ENCODE measurements at regions not wholly inside any gene's neighbourhood (a gene's known extent, or its start where the extent isn't known, plus 50 kb on each side); places are given as distances from the start of the nearest gene placed in this dataset.

DNA sequence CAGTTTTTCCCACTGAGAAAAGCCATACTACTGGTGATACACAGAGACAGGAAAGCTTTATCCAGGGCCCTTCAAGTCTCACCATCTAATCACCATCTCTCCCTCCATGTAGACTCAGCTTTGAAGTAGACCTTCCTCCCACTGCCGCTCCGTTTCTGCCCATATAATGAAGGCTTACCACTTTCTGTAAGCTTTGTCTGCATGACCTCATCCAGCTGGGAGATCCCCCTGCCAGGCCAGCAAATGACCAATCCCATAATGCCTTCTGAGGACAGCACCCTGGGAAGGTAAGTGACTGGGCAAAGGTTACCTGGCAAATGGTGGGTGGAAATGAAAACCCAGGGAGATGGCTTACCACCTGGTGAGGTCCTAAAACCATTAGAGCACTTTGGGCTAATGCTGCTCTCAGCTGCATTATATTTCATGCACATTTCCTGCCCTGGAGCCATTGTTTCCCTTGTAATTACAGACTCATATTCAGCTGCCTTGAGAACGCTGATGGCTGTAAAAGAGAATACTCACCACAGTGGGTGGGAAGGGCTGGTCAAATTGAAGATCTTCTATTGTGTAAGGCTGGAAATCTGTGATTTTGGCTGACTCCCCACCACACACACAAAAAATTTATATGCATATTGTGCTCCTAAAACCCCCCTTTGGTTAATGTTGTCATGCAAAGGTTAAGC lies 350.7 kb upstream of the SYT4 start (continued):
- TF ChIP-seq, protein P1, sequence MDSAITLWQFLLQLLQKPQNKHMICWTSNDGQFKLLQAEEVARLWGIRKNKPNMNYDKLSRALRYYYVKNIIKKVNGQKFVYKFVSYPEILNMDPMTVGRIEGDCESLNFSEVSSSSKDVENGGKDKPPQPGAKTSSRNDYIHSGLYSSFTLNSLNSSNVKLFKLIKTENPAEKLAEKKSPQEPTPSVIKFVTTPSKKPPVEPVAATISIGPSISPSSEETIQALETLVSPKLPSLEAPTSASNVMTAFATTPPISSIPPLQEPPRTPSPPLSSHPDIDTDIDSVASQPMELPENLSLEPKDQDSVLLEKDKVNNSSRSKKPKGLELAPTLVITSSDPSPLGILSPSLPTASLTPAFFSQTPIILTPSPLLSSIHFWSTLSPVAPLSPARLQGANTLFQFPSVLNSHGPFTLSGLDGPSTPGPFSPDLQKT (IDR thresholded peaks at IDR 0.05; ENCODE audit: borderline replicate concordance, low read depth, low read length), result no peak

DNA sequence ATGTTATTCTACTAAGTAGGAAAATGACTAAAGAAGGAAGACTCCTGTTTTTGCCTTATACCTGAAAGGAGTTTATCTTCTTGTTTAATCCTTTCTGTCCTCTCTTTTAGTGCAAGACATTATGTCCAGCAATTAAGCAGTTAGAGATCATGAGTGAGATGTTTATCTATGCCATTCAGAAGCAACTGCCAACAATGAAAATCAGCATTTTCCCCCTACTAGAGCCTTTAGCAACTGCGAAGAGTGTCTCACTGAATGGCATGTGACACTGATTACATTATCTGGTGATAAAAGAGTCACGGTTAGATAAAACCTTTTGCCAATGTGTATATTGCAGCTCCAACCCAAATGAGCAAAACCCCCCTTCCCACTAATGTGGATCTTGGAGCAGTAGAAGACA lies 357.7 kb upstream of the SYT4 start:
- Histone ChIP-seq H3K9me3 (ENCODE audit: control insufficient read depth, insufficient read depth, low read depth, low read length) (no peaks in the 10 kb centered on the region), H3K4me3 (ENCODE audit: low read depth, low read length) (no peak overlapping the region), H3K27ac (ENCODE audit: extremely low read depth, low read depth, low read length) (no peak overlapping the region), H3K4me1 (ENCODE audit: control insufficient read depth, insufficient read depth, low read length) (peaks cover 6% of the 10 kb centered on the region; the same call in 1 of the 2 replicates), H3K36me3 (ENCODE audit: control insufficient read depth in 2 of 2, insufficient read depth in 1 of 2, low read length in 2 of 2) (no peaks in the 10 kb centered on the region)
- TF ChIP-seq ZNF341 (tag by site-specific recombination; IDR thresholded peaks at IDR 0.05; ENCODE audit: low read depth), result no peak
- TF ChIP-seq HOXC10 (CRISPR knock-in tag; IDR thresholded peaks at IDR 0.05), result no peak
- CTCF ChIA-PET, result interaction anchor here (1.6 kb wide), 1 partner anchor 14 kb away, joined by 5 read pairs; no protein-coding TSS in a partner anchor
- POLR2A ChIA-PET, result no interaction called here

DNA sequence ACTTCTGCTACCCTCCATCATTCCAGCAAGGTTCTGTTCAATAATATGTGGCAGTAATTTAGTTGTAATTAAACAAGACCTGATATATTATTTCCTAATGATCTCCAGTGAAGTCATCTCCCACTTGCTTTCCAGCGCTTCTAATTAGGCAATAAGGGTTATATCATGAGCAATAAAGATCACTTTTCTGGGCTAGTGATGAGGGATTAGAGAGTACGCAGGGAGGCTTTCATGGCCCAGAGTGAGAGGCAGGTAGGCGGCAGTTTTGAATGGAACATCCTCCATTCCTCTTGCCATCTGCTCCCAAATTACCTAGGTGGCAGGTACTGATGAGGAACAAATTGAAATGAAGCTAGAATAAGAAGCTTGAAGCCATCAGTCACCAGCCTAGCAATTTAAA lies 358.1 kb upstream of the SYT4 start:
- H3K4me1 ChIP-seq (ENCODE audit: control insufficient read depth, insufficient read depth, low read length), result peaks cover 6% of the 10 kb centered on the region; the same call in 1 of the 2 replicates
- no peaks in the 10 kb centered on the region for H3K36me3 ChIP-seq (ENCODE audit: control insufficient read depth in 2 of 2, insufficient read depth in 1 of 2, low read length in 2 of 2)
- H3K27ac ChIP-seq (ENCODE audit: extremely low read depth, low read depth, low read length), result no peak overlapping the region
- no peak overlapping the region for H3K4me3 ChIP-seq (ENCODE audit: low read depth, low read length)
- no peak for TF ChIP-seq MZF1 (tag by site-specific recombination; IDR thresholded peaks at IDR 0.05; ENCODE audit: borderline replicate concordance)
- TF ChIP-seq ZXDB (tag by site-specific recombination; IDR thresholded peaks at IDR 0.05), result no peak
- TF ChIP-seq ZNF184 (tag by site-specific recombination; IDR thresholded peaks at IDR 0.05), result no peak
- TF ChIP-seq SALL2 (tag by site-specific recombination; IDR thresholded peaks at IDR 0.05; ENCODE audit: borderline replicate concordance), result no peak
- TF ChIP-seq ZNF341 (tag by site-specific recombination; IDR thresholded peaks at IDR 0.05; ENCODE audit: low read depth), result no peak
- TF ChIP-seq ZNF529 (tag by site-specific recombination; IDR thresholded peaks at IDR 0.05; ENCODE audit: insufficient replicate concordance), result no peak
- TF ChIP-seq ZNF311 (tag by site-specific recombination; IDR thresholded peaks at IDR 0.05; ENCODE audit: borderline replicate concordance), result no peak
- no peak for TF ChIP-seq ZNF211 (tag by site-specific recombination; IDR thresholded peaks at IDR 0.05; ENCODE audit: low read depth)
- no peak for TF ChIP-seq ZNF132 (tag by site-specific recombination; IDR thresholded peaks at IDR 0.05; ENCODE audit: borderline replicate concordance)
- TF ChIP-seq ZNF621 (tag by site-specific recombination; IDR thresholded peaks at IDR 0.05), result no peak
- TF ChIP-seq ZNF214 (tag by site-specific recombination; IDR thresholded peaks at IDR 0.05; ENCODE audit: borderline replicate concordance), result no peak
- TF ChIP-seq MYNN (tag by site-specific recombination; IDR thresholded peaks at IDR 0.05; ENCODE audit: borderline replicate concordance), result no peak
- no peak for TF ChIP-seq ZNF521 (tag by site-specific recombination; IDR thresholded peaks at IDR 0.05)
- TF ChIP-seq, protein P2, sequence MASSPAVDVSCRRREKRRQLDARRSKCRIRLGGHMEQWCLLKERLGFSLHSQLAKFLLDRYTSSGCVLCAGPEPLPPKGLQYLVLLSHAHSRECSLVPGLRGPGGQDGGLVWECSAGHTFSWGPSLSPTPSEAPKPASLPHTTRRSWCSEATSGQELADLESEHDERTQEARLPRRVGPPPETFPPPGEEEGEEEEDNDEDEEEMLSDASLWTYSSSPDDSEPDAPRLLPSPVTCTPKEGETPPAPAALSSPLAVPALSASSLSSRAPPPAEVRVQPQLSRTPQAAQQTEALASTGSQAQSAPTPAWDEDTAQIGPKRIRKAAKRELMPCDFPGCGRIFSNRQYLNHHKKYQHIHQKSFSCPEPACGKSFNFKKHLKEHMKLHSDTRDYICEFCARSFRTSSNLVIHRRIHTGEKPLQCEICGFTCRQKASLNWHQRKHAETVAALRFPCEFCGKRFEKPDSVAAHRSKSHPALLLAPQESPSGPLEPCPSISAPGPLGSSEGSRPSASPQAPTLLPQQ (tag by site-specific recombination; IDR thresholded peaks at IDR 0.05), result no peak
- TF ChIP-seq ZNF394 (tag by site-specific recombination; IDR thresholded peaks at IDR 0.05; ENCODE audit: borderline replicate concordance), result no peak
- TF ChIP-seq OVOL3 (tag by site-specific recombination; IDR thresholded peaks at IDR 0.05), result no peak
- TF ChIP-seq ZNF146 (tag by site-specific recombination; IDR thresholded peaks at IDR 0.05), result no peak
- TF ChIP-seq, protein P3, sequence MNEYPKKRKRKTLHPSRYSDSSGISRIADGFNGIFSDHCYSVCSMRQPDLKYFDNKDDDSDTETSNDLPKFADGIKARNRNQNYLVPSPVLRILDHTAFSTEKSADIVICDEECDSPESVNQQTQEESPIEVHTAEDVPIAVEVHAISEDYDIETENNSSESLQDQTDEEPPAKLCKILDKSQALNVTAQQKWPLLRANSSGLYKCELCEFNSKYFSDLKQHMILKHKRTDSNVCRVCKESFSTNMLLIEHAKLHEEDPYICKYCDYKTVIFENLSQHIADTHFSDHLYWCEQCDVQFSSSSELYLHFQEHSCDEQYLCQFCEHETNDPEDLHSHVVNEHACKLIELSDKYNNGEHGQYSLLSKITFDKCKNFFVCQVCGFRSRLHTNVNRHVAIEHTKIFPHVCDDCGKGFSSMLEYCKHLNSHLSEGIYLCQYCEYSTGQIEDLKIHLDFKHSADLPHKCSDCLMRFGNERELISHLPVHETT (tag by site-specific recombination; IDR thresholded peaks at IDR 0.05), result no peak
- ChIA-PET CTCF (interaction anchor here (1.6 kb wide), 1 partner anchor 14 kb away, joined by 5 read pairs; no protein-coding TSS in a partner anchor), POLR2A (no interaction called here)
- H3K9me3 ChIP-seq (ENCODE audit: control insufficient read depth, insufficient read depth, low read depth, low read length), result no peaks in the 10 kb centered on the region

All from HEK293 (cell line).